Tibial nerve (tissue), 4 donors: ENCODE measurements at regions not wholly inside any gene's neighbourhood (a gene's known extent, or its start where the extent isn't known, plus 50 kb on each side); places are given as distances from the start of the nearest gene placed in this dataset.

Experiments
- CTCF ChIP-seq, 5 experiments: fragments of 200-600 bp in 3 of 5; fragments of 450-650 bp in 2 of 5; sonication (generic) in 3 of 5; IDR thresholded peaks; one replicate each; pipeline ENCODE4 v1.5.1; 2016 to 2019; ENCODE audit warnings: antibody characterized with exemption in 5 of 5, mild to moderate bottlenecking in 3 of 5, moderate library complexity in 2 of 5
- EP300 ChIP-seq, 2 donors: sonication (generic); formaldehyde crosslinking; IDR thresholded peaks; one replicate each; pipeline ENCODE4 v1.6.1; 2017; ENCODE audit warnings: antibody characterized with exemption in 2 of 2, mild to moderate bottlenecking in 1 of 2
- POLR2A ChIP-seq, 2 donors: fragments of 450-650 bp; IDR thresholded peaks; one replicate each; pipeline ENCODE4 v1.6.1; 2017; ENCODE audit warnings: antibody characterized with exemption in 2 of 2, mild to moderate bottlenecking in 2 of 2, moderate library complexity in 2 of 2

DNA sequence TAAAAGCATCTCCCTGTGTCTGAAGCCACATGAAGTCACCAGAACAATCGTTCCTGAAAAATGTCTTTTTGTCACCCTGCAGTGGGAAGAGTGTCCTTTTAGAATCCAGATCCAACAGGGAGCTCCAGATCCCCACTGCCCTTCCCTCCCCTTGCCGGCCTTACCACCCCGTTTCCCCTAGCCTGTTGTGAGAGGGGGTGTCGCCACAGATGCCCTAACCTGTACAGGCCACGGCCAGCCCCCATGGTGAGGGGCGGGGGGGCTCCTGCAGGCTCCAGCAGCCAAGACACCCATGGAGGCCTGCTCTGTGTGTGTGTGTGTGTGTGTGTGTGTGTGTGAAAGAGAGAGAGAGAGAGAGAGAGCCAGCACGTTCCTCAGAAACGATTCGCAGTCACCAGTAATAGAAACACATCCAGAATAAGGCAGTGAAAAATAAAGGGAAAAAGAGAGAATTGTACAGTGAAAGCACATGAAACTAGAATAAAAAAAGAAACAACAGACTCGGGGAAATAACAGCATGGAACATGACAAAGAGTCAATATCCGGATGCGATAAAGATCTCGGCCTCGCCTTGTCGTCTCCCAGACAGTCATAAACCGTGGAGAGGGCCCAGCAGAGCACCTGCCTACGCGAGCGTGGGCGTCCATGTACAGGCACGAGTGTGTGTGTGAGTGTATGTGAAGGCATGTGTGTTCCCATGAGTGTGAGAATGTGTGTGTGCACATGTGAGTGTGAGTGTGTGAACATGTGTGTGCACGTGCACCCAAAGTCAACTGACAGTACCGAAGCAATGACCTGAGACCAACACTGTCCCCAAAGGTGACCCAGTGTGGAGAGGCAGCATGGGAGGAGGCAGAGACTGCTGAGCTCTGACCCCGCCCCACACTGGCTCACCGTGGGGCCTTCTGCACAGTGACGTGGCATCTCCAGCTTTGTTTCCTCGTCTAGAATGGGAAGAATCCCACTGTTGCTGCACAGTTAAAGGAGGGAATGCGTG, 303.8 kb downstream of the NPHP4 start:
- no peak for TF ChIP-seq POLR2A (IDR thresholded peaks at IDR 0.05)
- no peak for TF ChIP-seq CTCF (IDR thresholded peaks at IDR 0.05)
- TF ChIP-seq EP300 (IDR thresholded peaks at IDR 0.05): no peak
